Thoracic aorta (tissue), 2 donors: ENCODE measurements at regions not wholly inside any gene's neighbourhood (a gene's known extent, or its start where the extent isn't known, plus 50 kb on each side); places are given as distances from the start of the nearest gene placed in this dataset.

Experiments
- ATAC-seq: fragments of 150-250 bp; one replicate; pipeline ENCODE4 v1.8.0; 2017; ENCODE audit warnings: low read depth; ENCODE audit not compliant: insufficient number of reproducible peaks, low FRiP score
- DNase-seq: peaks from one replicate; pipeline ENCODE4 v3.0.0-alpha.2; 2020; ENCODE audit warnings: low spot score
- H3K27ac ChIP-seq, 2 donors: fragments of 200-600 bp; sonication (generic); 1 replicate in 1 of 2; 2 replicates in 1 of 2; pipeline ENCODE4 v1.5.1; 2016; ENCODE audit warnings: mild to moderate bottlenecking in 2 of 2, moderate library complexity in 2 of 2
- H3K27me3 ChIP-seq: fragments of 200-600 bp; sonication (generic); replicated peaks from 2 replicates; pipeline ENCODE4 v1.6.0; 2016; ENCODE audit warnings: mild to moderate bottlenecking; ENCODE audit not compliant: insufficient read depth
- H3K36me3 ChIP-seq: fragments of 200-600 bp; sonication (generic); one replicate; pipeline ENCODE4 v1.5.1; 2016
- H3K4me1 ChIP-seq, 2 donors: fragments of 200-600 bp; sonication (generic); 1 replicate in 1 of 2; 2 replicates in 1 of 2; pipeline versions ENCODE4 v1.5.1 to v1.6.0; 2016; ENCODE audit warnings: low read depth in 2 of 2, mild to moderate bottlenecking in 1 of 2; ENCODE audit not compliant: control insufficient read depth in 1 of 2
- H3K4me3 ChIP-seq: fragments of 200-600 bp; sonication (generic); 2 replicates; pipeline ENCODE4 v1.5.1; 2016; ENCODE audit warnings: mild to moderate bottlenecking
- H3K9me3 ChIP-seq: fragments of 200-600 bp; sonication (generic); 2 replicates; pipeline ENCODE4 v1.5.1; 2016
- CTCF ChIP-seq: fragments of 200-600 bp; sonication (generic); IDR thresholded peaks from one replicate; pipeline ENCODE4 v1.5.1; 2019; ENCODE audit warnings: antibody characterized with exemption

- Histone ChIP-seq H3K36me3 (no peaks in the 10 kb centered on the region), H3K4me1 (no peaks in the 10 kb centered on the region), H3K9me3 (no peaks in the 10 kb centered on the region), H3K27me3 (no peaks in the 10 kb centered on the region), H3K27ac (no peak overlapping the region), H3K4me3 (no peak overlapping the region)
- TF ChIP-seq CTCF = no peak
- no peak for DNase-seq
- no peak for ATAC-seq
Measured at GRCh38 chr10:75326306-75326705, 75.3 kb downstream of the ZNF503 start.

DNA sequence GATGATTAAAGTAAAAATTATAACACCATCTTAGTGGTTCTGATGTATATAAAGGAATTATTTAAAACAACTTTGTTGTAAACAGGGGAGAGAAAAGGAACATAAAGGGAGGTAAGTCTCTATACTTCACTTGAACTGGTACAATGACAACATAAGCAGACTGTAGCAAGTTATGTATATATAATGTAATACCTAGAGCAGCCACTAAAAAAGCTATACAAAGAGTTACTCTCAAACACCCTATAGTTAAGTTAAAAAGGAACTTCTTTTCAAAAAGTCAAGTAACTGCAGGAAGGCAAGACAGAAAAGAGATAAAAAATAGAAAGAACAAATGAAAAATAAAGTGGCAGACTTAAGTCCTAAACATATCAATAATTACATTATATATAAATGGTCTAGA lies 82.3 kb downstream of the ZNF503 start:
- H3K27me3 ChIP-seq = no peaks in the 10 kb centered on the region
- no peak overlapping the region for H3K27ac ChIP-seq
- ATAC-seq = no peak
- H3K36me3 ChIP-seq = no peaks in the 10 kb centered on the region
- no peaks in the 10 kb centered on the region for H3K4me1 ChIP-seq
- DNase-seq = no peak
- no peak overlapping the region for H3K4me3 ChIP-seq
- H3K9me3 ChIP-seq = peaks cover 12% of the 10 kb centered on the region
- TF ChIP-seq CTCF = no peak

GRCh38 chr10:75314570-75314969 lies 78.8 kb upstream of the COMTD1 start:
- Histone ChIP-seq H3K27me3 (no peaks in the 10 kb centered on the region), H3K4me3 (no peak overlapping the region), H3K9me3 (peaks cover 18% of the 10 kb centered on the region), H3K4me1 (no peaks in the 10 kb centered on the region), H3K36me3 (no peaks in the 10 kb centered on the region), H3K27ac (no peak overlapping the region)
- TF ChIP-seq CTCF = no peak
- ATAC-seq (no peak), DNase-seq (no peak)

DNA sequence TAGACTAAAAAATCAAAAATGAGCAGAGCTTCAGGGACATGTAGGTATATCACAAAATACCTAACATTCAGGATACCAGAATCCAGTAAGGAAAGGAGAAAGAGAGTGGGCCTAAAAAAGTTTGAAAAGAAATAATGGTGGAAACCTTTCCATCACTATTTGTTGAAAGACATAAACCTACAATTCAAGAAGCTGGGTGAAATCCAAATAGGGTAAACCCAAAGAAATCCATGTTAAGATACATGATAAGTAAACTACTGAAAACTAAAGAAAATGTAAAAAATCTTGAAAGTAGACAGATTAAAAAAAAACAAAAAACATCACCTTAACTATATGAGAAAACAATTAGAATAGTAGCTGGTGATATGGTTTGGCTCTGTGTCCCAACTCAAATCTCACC lies 76.7 kb upstream of the COMTD1 start:
- H3K27me3 ChIP-seq = no peaks in the 10 kb centered on the region
- no peak for DNase-seq
- no peak overlapping the region for H3K4me3 ChIP-seq
- peaks cover 15% of the 10 kb centered on the region for H3K9me3 ChIP-seq
- no peak for TF ChIP-seq CTCF
- ATAC-seq = no peak
- no peaks in the 10 kb centered on the region for H3K36me3 ChIP-seq
- no peaks in the 10 kb centered on the region for H3K4me1 ChIP-seq
- H3K27ac ChIP-seq = no peak overlapping the region

GRCh38 chr10:75305675-75306074 lies 69.9 kb upstream of the COMTD1 start:
- Histone ChIP-seq H3K4me3 (no peak overlapping the region), H3K36me3 (no peaks in the 10 kb centered on the region), H3K9me3 (no peaks in the 10 kb centered on the region), H3K27me3 (no peaks in the 10 kb centered on the region), H3K4me1 (no peaks in the 10 kb centered on the region), H3K27ac (no peak overlapping the region)
- no peak for DNase-seq
- ATAC-seq = no peak
- no peak for TF ChIP-seq CTCF
